H1 (cell line): ENCODE measurements at regions not wholly inside any gene's neighbourhood (a gene's known extent, or its start where the extent isn't known, plus 50 kb on each side); places are given as distances from the start of the nearest gene placed in this dataset.

Source experiments
- ATF3 ChIP-seq: IDR thresholded peaks from 2 replicates; pipeline ENCODE4 v1.6.1; 2011; ENCODE audit warnings: low read depth, mild to moderate bottlenecking, low read length; ENCODE audit not compliant: insufficient read depth
- EZH2 ChIP-seq: fragments of 200-600 bp; sonication (generic); IDR thresholded peaks from 2 replicates; pipeline ENCODE4 v1.7.1; 2012; ENCODE audit warnings: low read depth, mild to moderate bottlenecking, moderate library complexity, low read length, inconsistent platforms; ENCODE audit not compliant: severe bottlenecking
- TEAD4 ChIP-seq: IDR thresholded peaks from 2 replicates; pipeline ENCODE4 v1.6.1; 2012; ENCODE audit warnings: low read depth, low read length, inconsistent platforms, mixed read lengths
- YY1 ChIP-seq: IDR thresholded peaks from 2 replicates; pipeline ENCODE4 v1.6.1; 2011; ENCODE audit warnings: low read depth, mild to moderate bottlenecking, low read length

- TF ChIP-seq EZH2, result no peak
- no peak for TF ChIP-seq YY1
- no peak for TF ChIP-seq ATF3
- TF ChIP-seq TEAD4, result no peak
Measured at GRCh38 chr4:116478343-116478742, 607.0 kb downstream of the TRAM1L1 start (continued).
